SK-N-SH treated with all-trans-retinoic acid at 6 μM for 48 hours (cell line): ENCODE measurements at regions not wholly inside any gene's neighbourhood (a gene's known extent, or its start where the extent isn't known, plus 50 kb on each side); places are given as distances from the start of the nearest gene placed in this dataset.

ENCODE experiments used
- ESRRG ChIP-seq: fragments of 250-450 bp; sonication (Bioruptor Pico); IDR thresholded peaks from 2 replicates; pipeline ENCODE4 v1.6.1; 2021; ENCODE audit warnings: mild to moderate bottlenecking
- ISL1 ChIP-seq: fragments of 250-450 bp; sonication (Bioruptor Pico); IDR thresholded peaks from 2 replicates; pipeline ENCODE4 v2.1.2; 2022; ENCODE audit warnings: mild to moderate bottlenecking, moderate library complexity
- RARB ChIP-seq: fragments of 250-450 bp; sonication (Bioruptor Pico); IDR thresholded peaks from 2 replicates; pipeline ENCODE4 v1.8.0; 2021; ENCODE audit warnings: mild to moderate bottlenecking, moderate library complexity
- ZNF8 ChIP-seq: fragments of 450-650 bp; formaldehyde crosslinking; IDR thresholded peaks from 2 replicates; pipeline ENCODE4 v1.5.0; 2020; ENCODE audit warnings: mild to moderate bottlenecking, moderate library complexity
- TF ChIP-seq, protein P1 (sequence below): fragments of 250-450 bp; sonication (Bioruptor Pico); IDR thresholded peaks from 2 replicates; pipeline ENCODE4 v1.5.0; 2020; ENCODE audit warnings: mild to moderate bottlenecking, moderate library complexity
- TF ChIP-seq, protein P2 (sequence below): fragments of 250-450 bp; sonication (Bioruptor Pico); IDR thresholded peaks from 2 replicates; pipeline ENCODE4 v1.5.1; 2020; ENCODE audit warnings: low read depth, mild to moderate bottlenecking, moderate library complexity
- TF ChIP-seq, protein P3 (sequence below): fragments of 250-450 bp; sonication (Bioruptor Pico); IDR thresholded peaks from 2 replicates; pipeline ENCODE4 v1.8.0; 2020; ENCODE audit warnings: mild to moderate bottlenecking, moderate library complexity, borderline replicate concordance
- TF ChIP-seq, protein P4 (sequence below): fragments of 250-450 bp; sonication (Bioruptor Pico); IDR thresholded peaks from 2 replicates; pipeline ENCODE4 v1.8.0; 2021; ENCODE audit warnings: low read depth, mild to moderate bottlenecking, moderate library complexity, borderline replicate concordance

DNA sequence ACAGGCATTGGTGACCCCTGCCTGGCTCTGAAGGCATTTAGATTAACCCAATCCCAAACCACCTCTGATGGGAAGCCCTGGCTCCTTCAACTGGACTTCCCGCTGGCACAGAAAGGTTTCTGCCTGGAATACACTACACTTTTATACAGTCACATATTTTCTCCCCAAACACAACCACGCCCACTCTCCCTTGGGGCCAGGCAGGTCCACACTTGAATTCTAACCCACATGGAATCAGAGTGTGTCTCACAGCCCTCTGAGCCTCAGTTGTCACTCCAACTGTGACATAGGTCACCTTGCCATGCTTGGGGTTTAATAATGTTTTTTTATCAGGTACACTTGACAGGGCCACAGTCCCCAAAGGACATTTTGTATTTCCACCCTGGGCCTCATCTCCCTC is 368.6 kb downstream of the BCL11B start:
- TF ChIP-seq ESRRG (no peak), RARB (CRISPR knock-in tag) (no peak), ZNF8 (CRISPR knock-in tag) (no peak), ISL1 (CRISPR knock-in tag) (no peak)
- TF ChIP-seq, protein P1, sequence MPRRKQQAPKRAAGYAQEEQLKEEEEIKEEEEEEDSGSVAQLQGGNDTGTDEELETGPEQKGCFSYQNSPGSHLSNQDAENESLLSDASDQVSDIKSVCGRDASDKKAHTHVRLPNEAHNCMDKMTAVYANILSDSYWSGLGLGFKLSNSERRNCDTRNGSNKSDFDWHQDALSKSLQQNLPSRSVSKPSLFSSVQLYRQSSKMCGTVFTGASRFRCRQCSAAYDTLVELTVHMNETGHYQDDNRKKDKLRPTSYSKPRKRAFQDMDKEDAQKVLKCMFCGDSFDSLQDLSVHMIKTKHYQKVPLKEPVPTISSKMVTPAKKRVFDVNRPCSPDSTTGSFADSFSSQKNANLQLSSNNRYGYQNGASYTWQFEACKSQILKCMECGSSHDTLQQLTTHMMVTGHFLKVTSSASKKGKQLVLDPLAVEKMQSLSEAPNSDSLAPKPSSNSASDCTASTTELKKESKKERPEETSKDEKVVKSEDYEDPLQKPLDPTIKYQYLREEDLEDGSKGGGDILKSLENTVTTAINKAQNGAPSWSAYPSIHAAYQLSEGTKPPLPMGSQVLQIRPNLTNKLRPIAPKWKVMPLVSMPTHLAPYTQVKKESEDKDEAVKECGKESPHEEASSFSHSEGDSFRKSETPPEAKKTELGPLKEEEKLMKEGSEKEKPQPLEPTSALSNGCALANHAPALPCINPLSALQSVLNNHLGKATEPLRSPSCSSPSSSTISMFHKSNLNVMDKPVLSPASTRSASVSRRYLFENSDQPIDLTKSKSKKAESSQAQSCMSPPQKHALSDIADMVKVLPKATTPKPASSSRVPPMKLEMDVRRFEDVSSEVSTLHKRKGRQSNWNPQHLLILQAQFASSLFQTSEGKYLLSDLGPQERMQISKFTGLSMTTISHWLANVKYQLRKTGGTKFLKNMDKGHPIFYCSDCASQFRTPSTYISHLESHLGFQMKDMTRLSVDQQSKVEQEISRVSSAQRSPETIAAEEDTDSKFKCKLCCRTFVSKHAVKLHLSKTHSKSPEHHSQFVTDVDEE (CRISPR knock-in tag) = no peak
- TF ChIP-seq, protein P2, sequence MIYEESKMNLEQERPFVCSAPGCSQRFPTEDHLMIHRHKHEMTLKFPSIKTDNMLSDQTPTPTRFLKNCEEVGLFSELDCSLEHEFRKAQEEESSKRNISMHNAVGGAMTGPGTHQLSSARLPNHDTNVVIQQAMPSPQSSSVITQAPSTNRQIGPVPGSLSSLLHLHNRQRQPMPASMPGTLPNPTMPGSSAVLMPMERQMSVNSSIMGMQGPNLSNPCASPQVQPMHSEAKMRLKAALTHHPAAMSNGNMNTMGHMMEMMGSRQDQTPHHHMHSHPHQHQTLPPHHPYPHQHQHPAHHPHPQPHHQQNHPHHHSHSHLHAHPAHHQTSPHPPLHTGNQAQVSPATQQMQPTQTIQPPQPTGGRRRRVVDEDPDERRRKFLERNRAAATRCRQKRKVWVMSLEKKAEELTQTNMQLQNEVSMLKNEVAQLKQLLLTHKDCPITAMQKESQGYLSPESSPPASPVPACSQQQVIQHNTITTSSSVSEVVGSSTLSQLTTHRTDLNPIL (CRISPR knock-in tag) = no peak
- TF ChIP-seq, protein P3, sequence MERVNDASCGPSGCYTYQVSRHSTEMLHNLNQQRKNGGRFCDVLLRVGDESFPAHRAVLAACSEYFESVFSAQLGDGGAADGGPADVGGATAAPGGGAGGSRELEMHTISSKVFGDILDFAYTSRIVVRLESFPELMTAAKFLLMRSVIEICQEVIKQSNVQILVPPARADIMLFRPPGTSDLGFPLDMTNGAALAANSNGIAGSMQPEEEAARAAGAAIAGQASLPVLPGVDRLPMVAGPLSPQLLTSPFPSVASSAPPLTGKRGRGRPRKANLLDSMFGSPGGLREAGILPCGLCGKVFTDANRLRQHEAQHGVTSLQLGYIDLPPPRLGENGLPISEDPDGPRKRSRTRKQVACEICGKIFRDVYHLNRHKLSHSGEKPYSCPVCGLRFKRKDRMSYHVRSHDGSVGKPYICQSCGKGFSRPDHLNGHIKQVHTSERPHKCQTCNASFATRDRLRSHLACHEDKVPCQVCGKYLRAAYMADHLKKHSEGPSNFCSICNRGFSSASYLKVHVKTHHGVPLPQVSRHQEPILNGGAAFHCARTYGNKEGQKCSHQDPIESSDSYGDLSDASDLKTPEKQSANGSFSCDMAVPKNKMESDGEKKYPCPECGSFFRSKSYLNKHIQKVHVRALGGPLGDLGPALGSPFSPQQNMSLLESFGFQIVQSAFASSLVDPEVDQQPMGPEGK = no peak
- TF ChIP-seq, protein P4, sequence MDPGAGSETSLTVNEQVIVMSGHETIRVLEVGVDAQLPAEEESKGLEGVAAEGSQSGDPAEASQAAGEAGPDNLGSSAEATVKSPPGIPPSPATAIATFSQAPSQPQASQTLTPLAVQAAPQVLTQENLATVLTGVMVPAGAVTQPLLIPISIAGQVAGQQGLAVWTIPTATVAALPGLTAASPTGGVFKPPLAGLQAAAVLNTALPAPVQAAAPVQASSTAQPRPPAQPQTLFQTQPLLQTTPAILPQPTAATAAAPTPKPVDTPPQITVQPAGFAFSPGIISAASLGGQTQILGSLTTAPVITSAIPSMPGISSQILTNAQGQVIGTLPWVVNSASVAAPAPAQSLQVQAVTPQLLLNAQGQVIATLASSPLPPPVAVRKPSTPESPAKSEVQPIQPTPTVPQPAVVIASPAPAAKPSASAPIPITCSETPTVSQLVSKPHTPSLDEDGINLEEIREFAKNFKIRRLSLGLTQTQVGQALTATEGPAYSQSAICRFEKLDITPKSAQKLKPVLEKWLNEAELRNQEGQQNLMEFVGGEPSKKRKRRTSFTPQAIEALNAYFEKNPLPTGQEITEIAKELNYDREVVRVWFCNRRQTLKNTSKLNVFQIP = no peak
